Mucosa of gallbladder (tissue), 1 donor: ENCODE measurements at regions not wholly inside any gene's neighbourhood (a gene's known extent, or its start where the extent isn't known, plus 50 kb on each side); places are given as distances from the start of the nearest gene placed in this dataset.
"Not testable (repeated sequence)": the region's sequence is repeated elsewhere in the genome, so short reads cannot be mapped to it uniquely, and the experiment has no call there.

Experiments
- DNase-seq: peaks from one replicate; pipeline ENCODE4 v3.0.0-alpha.2; 2020; ENCODE audit warnings: low spot score
- donor health status: DM: no; HTN: no; CAD: no.

GRCh38 chr11:56876621-56877275, 112.0 kb upstream of the OR5AK2 start:
- no peak for DNase-seq

- peak; percentile 42 for DNase-seq
Observed at GRCh38 chr11:56855217-56855616, 106.7 kb upstream of the OR9G4 start.

GRCh38 chr11:56852131-56852530, 103.6 kb upstream of the OR9G4 start:
- DNase-seq: no peak

- no peak for DNase-seq
Observed at GRCh38 chr11:56849852-56850251, 101.4 kb upstream of the OR9G4 start.

- no peak for DNase-seq
Observed at GRCh38 chr11:56849250-56849649, 100.8 kb upstream of the OR9G4 start.

GRCh38 chr11:56848141-56848809, 99.8 kb upstream of the OR9G4 start:
- DNase-seq: no peak

- no peak for DNase-seq
Observed at GRCh38 chr11:56846631-56847576, 98.4 kb upstream of the OR9G4 start.

- no peak for DNase-seq
Observed at GRCh38 chr11:56845121-56845732, 96.7 kb upstream of the OR9G4 start.

- no peak for DNase-seq
Observed at GRCh38 chr11:56843816-56844215, 95.3 kb upstream of the OR9G4 start.

GRCh38 chr11:56842814-56843794, 94.6 kb upstream of the OR9G4 start:
- DNase-seq: no peak

- DNase-seq: peak; percentile 43
Observed at GRCh38 chr11:56841210-56841810, 92.8 kb upstream of the OR9G4 start.

GRCh38 chr11:56827357-56827756, 78.9 kb upstream of the OR9G4 start:
- DNase-seq: not testable (repeated sequence)

GRCh38 chr11:56819916-56820315, 71.4 kb upstream of the OR9G4 start:
- DNase-seq: no peak

- peak; percentile 18 for DNase-seq
Observed at GRCh38 chr11:56817661-56818060, 69.2 kb upstream of the OR9G4 start.

GRCh38 chr11:56816259-56816658, 67.8 kb upstream of the OR9G4 start:
- no peak for DNase-seq

- no peak for DNase-seq
Observed at GRCh38 chr11:56808326-56808725, 59.8 kb upstream of the OR9G4 start.

- no peak for DNase-seq
Observed at GRCh38 chr11:56799691-56800210, 51.3 kb upstream of the OR9G4 start.
